HEK293 (cell line): ENCODE measurements at regions not wholly inside any gene's neighbourhood (a gene's known extent, or its start where the extent isn't known, plus 50 kb on each side); places are given as distances from the start of the nearest gene placed in this dataset.

ENCODE experiments used
- CTCF ChIA-PET: fragments of 350-600 bp; formaldehyde crosslinking; extraction: SDS; loops from one replicate; lab custom pipeline; 2021; ENCODE audit warnings: antibody characterized with exemption; lab: Yijun Ruan, JAX
- POLR2A ChIA-PET: fragments of 300-600 bp; formaldehyde crosslinking; extraction: SDS; loops from one replicate; lab custom pipeline; 2020; ENCODE audit warnings: antibody characterized with exemption, inconsistent platforms; lab: Yijun Ruan, JAX
- H3K27ac ChIP-seq: fragments of 200-500 bp; sonication (Bioruptor generic); 2 replicates; pipeline ENCODE4 v1.5.1; 2014; ENCODE audit warnings: low read depth, low read length, control low read depth, inconsistent platforms; ENCODE audit errors: extremely low read depth
- H3K36me3 ChIP-seq, 2 experiments: fragments of 200-500 bp in 1 of 2; sonication (Bioruptor generic) in 1 of 2; 1 replicate in 1 of 2; 2 replicates in 1 of 2; pipeline ENCODE4 v1.5.1; 2014 to 2017; ENCODE audit warnings: inconsistent platforms in 2 of 2, low read length in 2 of 2; ENCODE audit not compliant: control insufficient read depth in 2 of 2, insufficient read depth in 1 of 2
- H3K4me1 ChIP-seq: fragments of 200-500 bp; sonication (Bioruptor generic); 2 replicates; pipeline ENCODE4 v1.5.1; 2014; ENCODE audit warnings: mild to moderate bottlenecking, low read length, inconsistent platforms; ENCODE audit not compliant: control insufficient read depth, insufficient read depth
- H3K4me3 ChIP-seq: 2 replicates; pipeline ENCODE4 v1.5.1; 2011; ENCODE audit warnings: low read depth, mild to moderate bottlenecking, control low read depth, low read length, moderate library complexity
- H3K9me3 ChIP-seq: fragments of 200-500 bp; sonication (Bioruptor generic); 2 replicates; pipeline ENCODE4 v1.5.1; 2014; ENCODE audit warnings: low read depth, low read length, inconsistent platforms; ENCODE audit not compliant: control insufficient read depth, insufficient read depth
- BCL6B ChIP-seq: fragments of 450-650 bp; formaldehyde crosslinking; IDR thresholded peaks from 2 replicates; pipeline ENCODE4 v1.5.1; 2017; ENCODE audit warnings: missing biosample characterization, missing genetic modification characterization
- FEZF1 ChIP-seq: fragments of 450-650 bp; formaldehyde crosslinking; IDR thresholded peaks from 2 replicates; pipeline ENCODE4 v1.5.1; 2016; ENCODE audit warnings: missing biosample characterization, missing genetic modification characterization
- KLF10 ChIP-seq: fragments of 450-650 bp; IDR thresholded peaks from 2 replicates; pipeline ENCODE4 v1.5.1; 2018; ENCODE audit warnings: missing biosample characterization, mild to moderate bottlenecking, missing genetic modification characterization
- MYNN ChIP-seq: fragments of 450-650 bp; formaldehyde crosslinking; IDR thresholded peaks from 2 replicates; pipeline ENCODE4 v1.5.1; 2016; ENCODE audit warnings: missing biosample characterization, missing genetic modification characterization, borderline replicate concordance
- MZF1 ChIP-seq: fragments of 450-650 bp; formaldehyde crosslinking; IDR thresholded peaks from 2 replicates; pipeline ENCODE4 v1.5.1; 2017; ENCODE audit warnings: missing biosample characterization, missing genetic modification characterization, borderline replicate concordance
- ZBTB6 ChIP-seq: fragments of 450-650 bp; formaldehyde crosslinking; IDR thresholded peaks from 2 replicates; pipeline ENCODE4 v1.5.1; 2017; ENCODE audit warnings: missing biosample characterization, missing genetic modification characterization
- ZIC2 ChIP-seq: fragments of 450-650 bp; formaldehyde crosslinking; IDR thresholded peaks from 2 replicates; pipeline ENCODE4 v1.5.1; 2016; ENCODE audit warnings: missing biosample characterization, missing genetic modification characterization
- ZNF2 ChIP-seq: fragments of 450-650 bp; formaldehyde crosslinking; IDR thresholded peaks from 2 replicates; pipeline ENCODE4 v1.5.1; 2016; ENCODE audit warnings: missing biosample characterization, missing genetic modification characterization
- ZNF202 ChIP-seq: fragments of 450-650 bp; formaldehyde crosslinking; IDR thresholded peaks from 2 replicates; pipeline ENCODE4 v1.5.1; 2016; ENCODE audit warnings: missing biosample characterization, missing genetic modification characterization, borderline replicate concordance
- ZNF211 ChIP-seq: fragments of 450-650 bp; formaldehyde crosslinking; IDR thresholded peaks from 2 replicates; pipeline ENCODE4 v1.5.1; 2016; ENCODE audit warnings: low read depth, missing biosample characterization, missing genetic modification characterization
- ZNF26 ChIP-seq: fragments of 450-650 bp; formaldehyde crosslinking; IDR thresholded peaks from 2 replicates; pipeline ENCODE4 v1.5.1; 2016; ENCODE audit warnings: missing biosample characterization, missing genetic modification characterization
- ZNF48 ChIP-seq: fragments of 450-650 bp; formaldehyde crosslinking; IDR thresholded peaks from 2 replicates; pipeline ENCODE4 v1.5.1; 2016; ENCODE audit warnings: missing biosample characterization, missing genetic modification characterization
- ZNF558 ChIP-seq: fragments of 450-650 bp; formaldehyde crosslinking; IDR thresholded peaks from 2 replicates; pipeline ENCODE4 v1.5.1; 2016; ENCODE audit warnings: missing biosample characterization, missing genetic modification characterization
- ZNF624 ChIP-seq: fragments of 450-650 bp; formaldehyde crosslinking; IDR thresholded peaks from 2 replicates; pipeline ENCODE4 v1.5.1; 2017; ENCODE audit warnings: missing biosample characterization, missing genetic modification characterization
- ZNF626 ChIP-seq: fragments of 450-650 bp; sonication (Bioruptor Pico); formaldehyde crosslinking; IDR thresholded peaks from 2 replicates; pipeline ENCODE4 v1.5.1; 2018; ENCODE audit warnings: missing biosample characterization, missing genetic modification characterization, inconsistent platforms
- ZNF660 ChIP-seq: fragments of 450-650 bp; IDR thresholded peaks from 2 replicates; pipeline ENCODE4 v1.5.1; 2018; ENCODE audit warnings: missing biosample characterization, mild to moderate bottlenecking, missing genetic modification characterization
- ZNF664 ChIP-seq: fragments of 450-650 bp; formaldehyde crosslinking; IDR thresholded peaks from 2 replicates; pipeline ENCODE4 v1.5.1; 2016; ENCODE audit warnings: missing biosample characterization, missing genetic modification characterization
- ZSCAN23 ChIP-seq: fragments of 450-650 bp; formaldehyde crosslinking; IDR thresholded peaks from 2 replicates; pipeline ENCODE4 v1.5.1; 2016; ENCODE audit warnings: missing biosample characterization, missing genetic modification characterization

- Histone ChIP-seq H3K9me3 (no peaks in the 10 kb centered on the region), H3K36me3 (no peaks in the 10 kb centered on the region), H3K4me1 (no peaks in the 10 kb centered on the region), H3K27ac (no peak overlapping the region), H3K4me3 (no peak overlapping the region)
- POLR2A ChIA-PET, result no interaction called here
- TF ChIP-seq FEZF1 (tag by site-specific recombination) (no peak), ZNF660 (tag by site-specific recombination) (no peak), ZSCAN23 (tag by site-specific recombination) (no peak), BCL6B (no peak), MYNN (tag by site-specific recombination) (no peak)
- CTCF ChIA-PET, result interaction anchor here (0.6 kb wide), 1 partner anchor 464 kb away, joined by 4 read pairs; no protein-coding TSS in a partner anchor
These were observed 95.9 kb upstream of the DLGAP1 start for GRCh38 chr18:4551001-4551360.

GRCh38 chr18:4549164-4549872, 94.2 kb upstream of the DLGAP1 start:
- H3K9me3 ChIP-seq, result no peaks in the 10 kb centered on the region
- H3K27ac ChIP-seq, result no peak overlapping the region
- H3K36me3 ChIP-seq, result no peaks in the 10 kb centered on the region
- POLR2A ChIA-PET, result no interaction called here
- TF ChIP-seq ZNF202, result no peak
- no peak for TF ChIP-seq ZNF664 (tag by site-specific recombination)
- TF ChIP-seq ZNF211 (tag by site-specific recombination), result no peak
- TF ChIP-seq ZNF2, result no peak
- no peak for TF ChIP-seq ZNF626
- TF ChIP-seq ZIC2, result no peak
- TF ChIP-seq KLF10, result no peak
- TF ChIP-seq ZNF558 (tag by site-specific recombination), result no peak
- CTCF ChIA-PET, result no interaction called here
- no peaks in the 10 kb centered on the region for H3K4me1 ChIP-seq
- no peak overlapping the region for H3K4me3 ChIP-seq

- CTCF ChIA-PET, result no interaction called here
- H3K9me3 ChIP-seq, result no peaks in the 10 kb centered on the region
- no peak overlapping the region for H3K27ac ChIP-seq
- no peak overlapping the region for H3K4me3 ChIP-seq
- no peaks in the 10 kb centered on the region for H3K36me3 ChIP-seq
- no peak for TF ChIP-seq ZNF624 (tag by site-specific recombination)
- no peak for TF ChIP-seq ZNF48 (tag by site-specific recombination)
- TF ChIP-seq ZNF26 (tag by site-specific recombination), result no peak
- TF ChIP-seq ZBTB6 (tag by site-specific recombination), result no peak
- TF ChIP-seq MZF1 (tag by site-specific recombination), result no peak
- TF ChIP-seq, all 188 proteins: peak for 0
- POLR2A ChIA-PET, result no interaction called here
- no peaks in the 10 kb centered on the region for H3K4me1 ChIP-seq
These were observed 92.0 kb upstream of the DLGAP1 start for GRCh38 chr18:4547126-4547525.
